ENCODE measurements at regions not wholly inside any gene's neighbourhood (a gene's known extent, or its start where the extent isn't known, plus 50 kb on each side); places are given as distances from the start of the nearest gene placed in this dataset.

DNA sequence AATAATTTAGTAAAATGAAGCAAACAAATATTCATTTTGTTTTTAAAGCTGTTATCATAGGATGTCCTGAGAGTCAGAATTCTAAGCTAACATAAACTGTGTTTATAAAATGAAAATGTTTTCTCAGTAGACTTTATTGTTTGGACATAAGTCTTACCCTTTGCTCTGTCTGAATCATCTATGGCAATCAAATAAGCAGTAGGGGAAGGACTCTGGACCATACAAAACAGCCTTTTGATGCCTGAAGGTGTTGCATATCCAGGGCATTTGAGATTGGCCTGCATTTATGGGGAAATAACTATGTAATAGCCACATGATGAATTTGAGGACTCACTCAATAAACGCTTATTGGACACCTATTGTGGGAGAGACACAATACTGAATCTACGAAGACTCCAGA, 123.0 kb upstream of the ATP5MC3 start:
- H3K27me3 ChIP-seq: peaks cover 96% of the 10 kb centered on the region
- no peak overlapping the region for H3K4me3 ChIP-seq (ENCODE audit: low read depth in 1 of 2, low read length in 1 of 2)
- H3K36me3 ChIP-seq: no peaks in the 10 kb centered on the region
- no peaks in the 10 kb centered on the region for H3K4me1 ChIP-seq (ENCODE audit: control insufficient read depth in 1 of 2, insufficient read depth in 1 of 2, low read depth in 1 of 2, low read length in 1 of 2)
- TF ChIP-seq CTCF (IDR thresholded peaks at IDR 0.05): no peak
- H3K27ac ChIP-seq: no peak overlapping the region
- no peaks in the 10 kb centered on the region for H3K9me3 ChIP-seq

- Histone ChIP-seq H3K4me1 (ENCODE audit: control insufficient read depth in 1 of 2, insufficient read depth in 1 of 2, low read depth in 1 of 2, low read length in 1 of 2) (no peaks in the 10 kb centered on the region), H3K27me3 (peaks cover 99% of the 10 kb centered on the region), H3K27ac (no peak overlapping the region), H3K36me3 (no peaks in the 10 kb centered on the region), H3K4me3 (ENCODE audit: low read depth in 1 of 2, low read length in 1 of 2) (no peak overlapping the region), H3K9me3 (no peaks in the 10 kb centered on the region)
- TF ChIP-seq CTCF (IDR thresholded peaks at IDR 0.05): no peak
These were observed 112.3 kb upstream of the ATP5MC3 start for GRCh38 chr2:175293776-175294175.

- Histone ChIP-seq H3K27me3 (peaks cover 99% of the 10 kb centered on the region), H3K4me3 (ENCODE audit: low read depth in 1 of 2, low read length in 1 of 2) (no peak overlapping the region), H3K36me3 (no peaks in the 10 kb centered on the region), H3K9me3 (no peaks in the 10 kb centered on the region), H3K27ac (no peak overlapping the region), H3K4me1 (ENCODE audit: control insufficient read depth in 1 of 2, insufficient read depth in 1 of 2, low read depth in 1 of 2, low read length in 1 of 2) (no peaks in the 10 kb centered on the region)
- no peak for TF ChIP-seq CTCF (IDR thresholded peaks at IDR 0.05)
These were observed 111.7 kb upstream of the ATP5MC3 start for GRCh38 chr2:175293195-175293594.

- Histone ChIP-seq H3K4me1 (ENCODE audit: control insufficient read depth in 1 of 2, insufficient read depth in 1 of 2, low read depth in 1 of 2, low read length in 1 of 2) (no peaks in the 10 kb centered on the region), H3K4me3 (ENCODE audit: low read depth in 1 of 2, low read length in 1 of 2) (no peak overlapping the region), H3K36me3 (no peaks in the 10 kb centered on the region), H3K27ac (no peak overlapping the region), H3K27me3 (peaks cover 81% of the 10 kb centered on the region), H3K9me3 (no peaks in the 10 kb centered on the region)
- TF ChIP-seq CTCF (IDR thresholded peaks at IDR 0.05): no peak
These were observed 101.4 kb upstream of the ATP5MC3 start for GRCh38 chr2:175282886-175283285.

- Histone ChIP-seq H3K9me3 (no peaks in the 10 kb centered on the region), H3K4me1 (ENCODE audit: control insufficient read depth in 1 of 2, insufficient read depth in 1 of 2, low read depth in 1 of 2, low read length in 1 of 2) (no peaks in the 10 kb centered on the region), H3K4me3 (ENCODE audit: low read depth in 1 of 2, low read length in 1 of 2) (no peak overlapping the region), H3K27ac (no peak overlapping the region), H3K36me3 (no peaks in the 10 kb centered on the region), H3K27me3 (peaks cover 81% of the 10 kb centered on the region)
- TF ChIP-seq CTCF (IDR thresholded peaks at IDR 0.05): no peak
These were observed 100.8 kb upstream of the ATP5MC3 start for GRCh38 chr2:175282300-175282699.

DNA sequence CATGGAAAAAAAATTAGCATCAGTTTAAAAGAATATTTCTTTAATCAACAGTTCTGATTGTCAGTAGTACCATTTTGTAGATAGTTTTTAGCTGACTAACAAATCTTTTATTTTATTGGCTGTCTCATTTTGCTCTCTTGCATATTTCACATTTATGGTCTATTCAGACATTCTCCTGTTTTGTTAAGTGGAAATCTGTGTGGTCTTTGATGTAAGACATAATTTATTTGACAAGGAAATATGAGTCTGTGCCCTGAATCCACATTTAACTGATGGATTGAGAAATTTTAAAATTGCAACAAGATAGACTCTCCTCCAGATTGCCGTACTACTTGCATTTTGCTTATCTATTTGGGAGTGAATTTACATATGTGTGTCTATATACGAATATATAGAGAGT, 96.3 kb upstream of the ATP5MC3 start:
- no peaks in the 10 kb centered on the region for H3K4me1 ChIP-seq (ENCODE audit: control insufficient read depth in 1 of 2, insufficient read depth in 1 of 2, low read depth in 1 of 2, low read length in 1 of 2)
- peaks cover 81% of the 10 kb centered on the region for H3K27me3 ChIP-seq
- H3K36me3 ChIP-seq: no peaks in the 10 kb centered on the region
- H3K9me3 ChIP-seq: no peaks in the 10 kb centered on the region
- no peak overlapping the region for H3K27ac ChIP-seq
- TF ChIP-seq CTCF (IDR thresholded peaks at IDR 0.05): no peak
- H3K4me3 ChIP-seq (ENCODE audit: low read depth in 1 of 2, low read length in 1 of 2): no peak overlapping the region
